GM12891 (cell line): ENCODE measurements at regions not wholly inside any gene's neighbourhood (a gene's known extent, or its start where the extent isn't known, plus 50 kb on each side); places are given as distances from the start of the nearest gene placed in this dataset.

Experiments
- POLR2A ChIP-seq: IDR thresholded peaks from 2 replicates; pipeline ENCODE4 v1.6.1; 2011; ENCODE audit warnings: low read depth, low read length, control low read depth
- POLR2AphosphoS5 ChIP-seq: IDR thresholded peaks from 2 replicates; pipeline ENCODE4 v1.6.1; 2011; ENCODE audit warnings: low read depth, low read length, control low read depth
- SPI1 ChIP-seq: IDR thresholded peaks from 2 replicates; pipeline ENCODE4 v1.6.1; 2011; ENCODE audit warnings: low read depth, low read length, control low read depth

GRCh38 chr6:90829311-90829710 is 242.4 kb upstream of the MAP3K7 start:
- TF ChIP-seq POLR2A (no peak), POLR2AphosphoS5 (no peak), SPI1 (no peak)
